ENCODE measurements at regions not wholly inside any gene's neighbourhood (a gene's known extent, or its start where the extent isn't known, plus 50 kb on each side); places are given as distances from the start of the nearest gene placed in this dataset.

DNA sequence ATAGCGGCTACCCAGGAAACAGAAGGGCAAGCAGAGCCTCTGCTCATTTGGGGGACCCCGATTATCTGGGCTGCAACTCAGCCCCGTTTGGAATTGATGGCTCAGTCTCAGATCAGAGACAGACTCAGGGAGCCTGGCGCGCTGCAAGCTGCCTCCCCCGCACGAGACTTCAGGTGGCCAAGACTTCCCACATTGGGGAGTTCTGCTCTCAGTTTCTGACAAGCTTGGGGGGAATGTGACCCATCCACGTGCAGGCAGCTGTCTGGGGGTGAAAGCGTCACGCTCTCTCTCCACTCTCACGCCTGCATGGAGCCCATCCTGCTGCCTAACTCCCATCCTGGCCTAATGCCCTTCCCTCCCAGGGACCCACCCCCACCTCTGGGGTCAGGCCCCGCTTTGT, 157.6 kb upstream of the GSE1 start:
- TF ChIP-seq POLR2AphosphoS5 (IDR thresholded peaks at IDR 0.05) (no peak), POLR2A (IDR thresholded peaks at IDR 0.05) (no peak)
- TF ChIP-seq, protein P1, sequence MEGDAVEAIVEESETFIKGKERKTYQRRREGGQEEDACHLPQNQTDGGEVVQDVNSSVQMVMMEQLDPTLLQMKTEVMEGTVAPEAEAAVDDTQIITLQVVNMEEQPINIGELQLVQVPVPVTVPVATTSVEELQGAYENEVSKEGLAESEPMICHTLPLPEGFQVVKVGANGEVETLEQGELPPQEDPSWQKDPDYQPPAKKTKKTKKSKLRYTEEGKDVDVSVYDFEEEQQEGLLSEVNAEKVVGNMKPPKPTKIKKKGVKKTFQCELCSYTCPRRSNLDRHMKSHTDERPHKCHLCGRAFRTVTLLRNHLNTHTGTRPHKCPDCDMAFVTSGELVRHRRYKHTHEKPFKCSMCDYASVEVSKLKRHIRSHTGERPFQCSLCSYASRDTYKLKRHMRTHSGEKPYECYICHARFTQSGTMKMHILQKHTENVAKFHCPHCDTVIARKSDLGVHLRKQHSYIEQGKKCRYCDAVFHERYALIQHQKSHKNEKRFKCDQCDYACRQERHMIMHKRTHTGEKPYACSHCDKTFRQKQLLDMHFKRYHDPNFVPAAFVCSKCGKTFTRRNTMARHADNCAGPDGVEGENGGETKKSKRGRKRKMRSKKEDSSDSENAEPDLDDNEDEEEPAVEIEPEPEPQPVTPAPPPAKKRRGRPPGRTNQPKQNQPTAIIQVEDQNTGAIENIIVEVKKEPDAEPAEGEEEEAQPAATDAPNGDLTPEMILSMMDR (IDR thresholded peaks at IDR 0.05): no peak
